A673 (cell line): ENCODE measurements at regions not wholly inside any gene's neighbourhood (a gene's known extent, or its start where the extent isn't known, plus 50 kb on each side); places are given as distances from the start of the nearest gene placed in this dataset.

Experiments used
- CTCF ChIP-seq: fragments of 300-800, 200-600 bp; sonication (generic); conservative IDR thresholded peaks from 2 replicates; pipeline ENCODE4 v1.5.1; 2017; ENCODE audit warnings: low read depth, mild to moderate bottlenecking, antibody characterized with exemption, low read length, moderate library complexity, mixed read lengths
- EZH2 ChIP-seq: fragments of 200-600 bp; sonication (generic); IDR thresholded peaks from 2 replicates; pipeline ENCODE4 v1.6.1; 2017; ENCODE audit warnings: borderline replicate concordance, low read depth, mild to moderate bottlenecking, mixed read lengths, antibody characterized with exemption, low read length; ENCODE audit not compliant: poor library complexity, severe bottlenecking

GRCh38 chr6:137692308-137692707 lies 174.8 kb upstream of the TNFAIP3 start:
- TF ChIP-seq CTCF (no peak), EZH2 (no peak)
